ENCODE measurements at regions not wholly inside any gene's neighbourhood (a gene's known extent, or its start where the extent isn't known, plus 50 kb on each side); places are given as distances from the start of the nearest gene placed in this dataset.

DNA sequence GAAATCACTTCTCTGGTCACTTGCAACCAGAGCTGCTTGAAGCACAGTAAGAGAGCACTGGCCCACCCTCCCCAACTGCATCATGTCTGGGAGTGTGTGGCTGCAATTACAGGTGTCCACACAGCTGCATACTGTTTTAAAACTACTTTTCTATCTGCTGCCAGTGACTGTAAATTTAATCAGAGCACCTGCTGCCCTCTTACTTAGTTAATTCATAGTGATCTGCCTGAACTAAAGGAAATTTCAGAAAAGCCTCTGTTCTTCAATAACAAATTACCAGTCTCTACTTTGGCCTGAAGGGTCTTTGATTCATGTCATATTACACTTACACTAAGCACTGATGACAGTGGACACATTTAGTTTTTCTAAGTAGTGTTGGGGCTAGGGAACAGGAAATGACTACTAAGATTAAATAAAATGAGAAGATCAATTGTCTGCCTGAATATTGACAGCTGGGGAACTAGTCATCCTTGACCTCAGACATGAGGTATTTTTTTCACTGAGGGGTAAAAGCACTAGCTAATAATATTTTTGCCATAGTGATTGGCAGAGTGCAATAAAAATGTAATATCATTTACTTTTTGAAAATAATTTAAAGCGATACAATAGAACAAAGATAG lies 788.9 kb upstream of the GRAMD2B start:
- CTCF ChIA-PET = no interaction called here
- no peak overlapping the region for H3K27ac Mint-ChIP-seq
- no peaks in the 10 kb centered on the region for H3K27me3 Mint-ChIP-seq
- H3K4me1 Mint-ChIP-seq = no peaks in the 10 kb centered on the region
- H3K9me3 Mint-ChIP-seq = peaks cover 4% of the 10 kb centered on the region
- DNase-seq = no peak
- no peak overlapping the region for H3K4me3 Mint-ChIP-seq
- no peaks in the 10 kb centered on the region for H3K36me3 Mint-ChIP-seq

DNA sequence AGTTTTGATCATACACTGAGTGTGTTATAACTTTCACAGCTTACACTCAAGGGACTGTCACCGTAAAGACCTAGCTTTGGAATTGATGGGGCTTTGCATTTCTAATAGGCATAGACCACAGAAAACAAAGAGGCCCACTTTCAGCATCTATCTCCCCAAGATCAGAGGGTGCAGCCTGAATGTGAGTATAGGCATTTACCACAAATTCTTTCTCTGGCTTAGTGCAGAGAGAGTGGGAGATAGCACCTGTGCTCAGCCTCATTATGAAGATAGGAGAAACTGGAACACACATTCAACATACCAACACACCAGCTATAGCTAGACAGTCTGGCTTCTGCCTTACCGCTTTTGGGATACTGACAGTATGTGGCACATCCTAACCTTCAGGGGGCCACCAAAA lies 783.4 kb upstream of the GRAMD2B start:
- Mint-ChIP-seq H3K27me3 (no peaks in the 10 kb centered on the region), H3K4me3 (no peak overlapping the region), H3K9me3 (peaks cover 9% of the 10 kb centered on the region), H3K4me1 (no peaks in the 10 kb centered on the region), H3K27ac (no peak overlapping the region), H3K36me3 (no peaks in the 10 kb centered on the region)
- no peak for DNase-seq
- CTCF ChIA-PET = no interaction called here

DNA sequence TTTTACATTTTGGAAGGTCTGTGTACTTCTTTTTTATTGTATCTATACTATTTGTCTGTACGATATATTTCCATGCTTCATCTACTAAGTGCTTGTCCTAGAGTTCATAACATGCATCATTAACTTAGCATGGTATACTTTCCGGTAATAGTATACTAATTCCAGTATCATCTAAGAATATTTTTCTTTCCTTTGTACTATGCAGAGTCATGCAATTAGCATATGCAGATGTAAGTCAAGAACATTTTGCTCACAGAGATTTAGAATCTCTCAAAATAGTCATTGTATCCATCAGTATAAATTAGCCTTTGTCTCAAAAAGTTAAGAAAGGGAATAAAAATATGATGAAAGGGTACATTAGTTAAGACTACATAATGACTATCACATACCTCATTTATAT lies 770.4 kb upstream of the GRAMD2B start:
- Mint-ChIP-seq H3K27ac (no peak overlapping the region), H3K27me3 (no peaks in the 10 kb centered on the region), H3K4me3 (no peak overlapping the region), H3K4me1 (no peaks in the 10 kb centered on the region), H3K9me3 (peaks cover 12% of the 10 kb centered on the region), H3K36me3 (no peaks in the 10 kb centered on the region)
- CTCF ChIA-PET = no interaction called here
- DNase-seq = no peak

DNA sequence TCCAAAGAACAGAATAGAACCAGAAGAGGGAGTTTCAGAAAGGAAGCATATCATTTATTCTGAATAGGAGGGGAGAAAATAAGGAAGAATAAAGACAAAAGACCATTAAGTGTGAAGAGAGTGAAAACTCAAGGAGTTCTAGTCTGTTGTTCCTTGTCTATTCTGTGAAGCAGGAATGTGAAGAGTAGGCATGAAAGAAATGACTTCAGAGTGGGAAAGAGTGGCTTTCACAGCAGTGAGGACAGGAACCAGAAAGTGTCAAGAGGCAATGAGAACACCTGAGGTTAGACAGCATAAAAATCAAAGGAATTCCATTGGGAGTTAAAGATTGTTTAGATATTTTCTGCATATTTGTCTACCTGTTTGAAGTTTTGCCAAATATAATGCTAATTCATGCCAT lies 768.8 kb upstream of the GRAMD2B start:
- Mint-ChIP-seq H3K4me3 (no peak overlapping the region), H3K27ac (no peak overlapping the region), H3K27me3 (no peaks in the 10 kb centered on the region), H3K4me1 (no peaks in the 10 kb centered on the region), H3K9me3 (peaks cover 10% of the 10 kb centered on the region), H3K36me3 (no peaks in the 10 kb centered on the region)
- CTCF ChIA-PET = no interaction called here
- no peak for DNase-seq

DNA sequence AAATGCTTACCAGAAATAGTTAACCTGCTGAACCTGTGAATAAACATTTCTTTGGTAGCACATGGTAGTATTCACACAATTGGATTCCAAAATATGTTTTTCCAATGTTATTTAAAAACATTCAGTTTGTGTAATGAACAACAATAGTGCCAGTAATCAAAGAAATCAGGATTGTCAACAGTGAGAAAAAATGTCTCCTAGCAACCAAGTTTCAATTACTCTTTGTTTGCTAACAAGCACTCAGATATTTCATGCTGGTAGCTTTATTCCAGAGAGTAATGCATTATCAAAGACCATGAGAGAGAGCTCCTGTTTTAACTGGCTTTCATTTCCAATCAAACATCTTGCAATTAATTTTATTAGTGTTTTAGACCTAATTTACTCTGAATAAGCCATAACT lies 768.1 kb upstream of the GRAMD2B start:
- no peaks in the 10 kb centered on the region for H3K27me3 Mint-ChIP-seq
- no peak for DNase-seq
- no peak overlapping the region for H3K27ac Mint-ChIP-seq
- CTCF ChIA-PET = no interaction called here
- H3K36me3 Mint-ChIP-seq = no peaks in the 10 kb centered on the region
- no peaks in the 10 kb centered on the region for H3K4me1 Mint-ChIP-seq
- H3K4me3 Mint-ChIP-seq = no peak overlapping the region
- H3K9me3 Mint-ChIP-seq = peaks cover 8% of the 10 kb centered on the region

DNA sequence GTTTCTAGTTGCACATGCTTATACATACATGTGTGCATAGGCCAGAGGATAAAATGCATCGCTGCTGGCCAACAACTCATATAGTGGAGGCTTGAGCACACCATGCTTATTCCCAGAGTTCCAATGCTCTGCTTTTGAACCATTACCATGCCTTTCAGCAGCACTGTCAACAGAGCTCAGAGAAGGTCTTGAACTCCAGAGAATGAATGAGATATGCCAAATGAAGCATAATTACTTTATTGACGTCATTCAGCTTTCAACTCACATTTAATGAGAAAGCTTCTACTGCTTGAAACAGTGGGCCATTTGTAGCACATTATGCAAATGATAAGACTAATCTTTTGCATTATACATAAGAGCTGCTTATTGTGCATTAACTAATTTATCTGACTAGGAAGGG lies 765.3 kb upstream of the GRAMD2B start:
- Mint-ChIP-seq H3K27ac (no peak overlapping the region), H3K27me3 (no peaks in the 10 kb centered on the region), H3K36me3 (no peaks in the 10 kb centered on the region), H3K4me3 (no peak overlapping the region), H3K4me1 (no peaks in the 10 kb centered on the region), H3K9me3 (peaks cover 5% of the 10 kb centered on the region)
- CTCF ChIA-PET = no interaction called here
- DNase-seq = no peak

DNA sequence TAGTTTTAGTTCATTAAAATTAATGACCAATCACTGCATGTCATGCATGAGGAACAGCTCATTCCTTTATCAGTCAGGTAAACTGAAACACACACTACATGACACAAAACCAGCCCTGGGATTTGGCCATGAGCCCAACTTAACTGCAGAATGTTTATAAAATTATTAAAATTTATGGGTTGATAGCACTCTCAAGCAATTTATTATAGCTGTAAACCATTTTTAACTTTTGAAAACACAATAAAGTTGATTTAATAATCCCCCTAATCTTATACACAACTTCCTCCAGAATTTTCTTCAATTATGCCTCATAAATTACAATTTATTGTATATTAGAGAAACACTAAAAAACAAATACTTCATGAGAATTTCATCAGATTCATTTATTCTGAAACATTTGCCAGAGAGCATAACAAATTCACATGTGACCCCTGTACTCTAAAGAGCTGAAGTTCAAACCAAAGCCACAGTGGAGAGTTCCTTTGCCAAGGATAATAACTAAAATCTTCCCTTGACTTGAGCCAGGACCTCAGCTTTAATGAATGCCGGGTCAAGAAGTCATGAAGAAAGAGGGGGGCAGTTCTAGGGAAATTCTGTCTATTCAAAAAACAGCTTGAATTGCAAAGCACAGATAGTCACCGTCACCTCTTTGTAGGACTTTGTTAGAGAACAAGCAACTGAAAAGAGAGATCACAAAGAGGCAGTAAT lies 763.7 kb upstream of the GRAMD2B start:
- Mint-ChIP-seq H3K27ac (no peak overlapping the region), H3K27me3 (no peaks in the 10 kb centered on the region), H3K9me3 (peaks cover 10% of the 10 kb centered on the region), H3K36me3 (no peaks in the 10 kb centered on the region), H3K4me1 (no peaks in the 10 kb centered on the region), H3K4me3 (no peak overlapping the region)
- DNase-seq = no peak
- CTCF ChIA-PET = no interaction called here

DNA sequence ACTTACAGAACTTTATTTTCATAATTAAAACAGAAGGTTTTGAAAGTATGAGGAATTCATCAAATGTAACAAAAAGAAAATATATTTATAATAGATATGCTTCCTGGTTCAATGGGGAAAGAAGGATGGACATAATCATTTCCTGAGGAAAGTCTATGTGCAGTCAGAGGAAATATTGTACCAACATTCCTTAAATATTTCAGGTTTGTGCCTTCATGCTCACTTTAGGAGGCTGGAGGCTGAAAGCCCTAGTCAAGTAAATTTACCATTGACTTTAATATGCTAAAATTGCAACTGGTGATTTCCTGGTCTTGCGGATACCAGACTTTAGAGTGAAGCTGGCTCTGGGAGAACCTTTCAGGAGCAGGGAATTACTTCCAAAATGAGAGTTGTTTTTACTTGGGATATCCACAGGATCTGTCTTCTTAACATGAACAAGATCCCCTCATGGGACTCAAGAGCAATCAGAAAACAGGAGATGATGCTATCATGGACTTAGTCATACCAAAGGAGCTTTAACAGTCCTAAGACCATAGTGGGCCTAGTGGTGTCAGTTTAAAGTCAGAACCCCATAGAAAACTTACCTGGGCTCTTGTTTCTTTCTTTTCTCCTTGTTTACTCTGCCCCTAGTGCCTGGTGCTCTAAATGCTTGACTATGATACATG lies 762.8 kb upstream of the GRAMD2B start:
- H3K36me3 Mint-ChIP-seq = no peaks in the 10 kb centered on the region
- no peaks in the 10 kb centered on the region for H3K27me3 Mint-ChIP-seq
- no peak for DNase-seq
- no peaks in the 10 kb centered on the region for H3K4me1 Mint-ChIP-seq
- H3K9me3 Mint-ChIP-seq = peaks cover 13% of the 10 kb centered on the region
- no peak overlapping the region for H3K27ac Mint-ChIP-seq
- no peak overlapping the region for H3K4me3 Mint-ChIP-seq
- CTCF ChIA-PET = no interaction called here

DNA sequence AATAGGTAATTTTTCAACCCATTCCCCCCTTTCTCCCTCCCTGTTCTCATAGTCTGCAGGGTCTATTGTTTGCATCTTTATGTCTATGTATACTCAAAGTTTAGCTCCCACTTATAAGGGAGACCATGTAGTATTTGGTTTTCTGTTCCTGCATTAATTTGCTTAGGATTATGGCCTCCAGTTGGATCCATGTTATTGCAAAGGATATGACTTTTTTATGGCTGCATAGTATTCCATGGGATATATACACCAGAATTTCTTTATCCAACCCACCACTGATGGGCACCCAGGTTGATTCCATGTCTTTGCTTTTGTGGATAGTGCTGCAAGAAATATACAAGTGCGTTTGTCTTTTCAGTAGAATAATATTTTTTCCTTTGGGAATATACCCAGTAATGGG lies 761.6 kb upstream of the GRAMD2B start:
- Mint-ChIP-seq H3K9me3 (peaks cover 17% of the 10 kb centered on the region), H3K36me3 (no peaks in the 10 kb centered on the region), H3K4me1 (no peaks in the 10 kb centered on the region), H3K4me3 (no peak overlapping the region), H3K27ac (no peak overlapping the region), H3K27me3 (no peaks in the 10 kb centered on the region)
- DNase-seq = no peak
- CTCF ChIA-PET = no interaction called here

DNA sequence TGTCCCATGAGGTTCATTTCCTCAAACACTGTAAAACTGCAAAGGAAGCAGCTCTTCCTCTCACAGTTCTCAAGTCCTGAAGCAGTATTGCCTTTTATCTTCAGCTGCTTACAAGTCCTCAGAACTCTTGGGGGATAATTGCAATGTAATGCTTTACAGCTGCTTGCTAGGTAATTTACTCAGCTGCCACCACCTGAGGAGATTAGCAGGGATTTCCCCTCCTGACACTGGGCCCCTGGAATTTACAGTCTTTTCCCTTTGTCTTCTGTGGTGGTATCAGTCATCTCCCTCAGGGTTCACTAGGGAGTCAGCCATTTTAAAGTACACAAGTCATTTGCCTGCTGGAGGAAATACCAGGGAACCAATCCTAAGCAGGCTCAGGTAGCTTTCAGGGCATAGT lies 754.3 kb upstream of the GRAMD2B start:
- Mint-ChIP-seq H3K27me3 (no peaks in the 10 kb centered on the region), H3K27ac (no peak overlapping the region), H3K36me3 (no peaks in the 10 kb centered on the region), H3K4me1 (no peaks in the 10 kb centered on the region), H3K9me3 (peaks cover 13% of the 10 kb centered on the region), H3K4me3 (no peak overlapping the region)
- CTCF ChIA-PET = no interaction called here
- no peak for DNase-seq

DNA sequence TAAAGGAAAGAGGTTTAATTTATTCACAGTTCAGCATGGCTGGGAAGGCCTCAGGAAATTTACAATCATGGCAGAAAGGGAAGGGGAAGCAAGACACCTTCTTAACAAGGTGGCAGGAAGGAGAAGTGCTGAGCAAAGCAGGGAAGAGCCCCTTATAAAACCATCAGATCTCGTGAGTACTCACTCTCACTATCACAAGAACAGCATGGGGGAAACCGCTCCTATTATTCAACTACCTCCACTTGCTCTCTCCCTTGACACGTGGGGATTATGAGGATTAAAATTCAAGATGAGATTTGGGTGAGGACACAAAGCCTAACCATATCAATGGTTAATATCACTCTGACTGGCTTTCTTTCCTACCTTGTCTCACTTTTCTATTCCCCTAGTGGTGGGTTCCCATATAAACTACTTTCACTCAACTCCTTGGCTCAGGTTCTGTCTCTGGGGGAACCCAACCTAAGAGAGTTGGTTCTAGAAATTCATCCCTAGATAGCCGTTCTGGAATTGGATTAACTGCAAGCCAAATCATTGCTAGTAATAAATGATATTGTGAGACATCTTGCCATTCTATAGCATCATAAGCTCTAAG lies 749.8 kb upstream of the GRAMD2B start:
- CTCF ChIA-PET = no interaction called here
- H3K27me3 Mint-ChIP-seq = no peaks in the 10 kb centered on the region
- peaks cover 2% of the 10 kb centered on the region for H3K9me3 Mint-ChIP-seq
- no peaks in the 10 kb centered on the region for H3K4me1 Mint-ChIP-seq
- no peak overlapping the region for H3K27ac Mint-ChIP-seq
- H3K36me3 Mint-ChIP-seq = no peaks in the 10 kb centered on the region
- DNase-seq = no peak
- H3K4me3 Mint-ChIP-seq = no peak overlapping the region

DNA sequence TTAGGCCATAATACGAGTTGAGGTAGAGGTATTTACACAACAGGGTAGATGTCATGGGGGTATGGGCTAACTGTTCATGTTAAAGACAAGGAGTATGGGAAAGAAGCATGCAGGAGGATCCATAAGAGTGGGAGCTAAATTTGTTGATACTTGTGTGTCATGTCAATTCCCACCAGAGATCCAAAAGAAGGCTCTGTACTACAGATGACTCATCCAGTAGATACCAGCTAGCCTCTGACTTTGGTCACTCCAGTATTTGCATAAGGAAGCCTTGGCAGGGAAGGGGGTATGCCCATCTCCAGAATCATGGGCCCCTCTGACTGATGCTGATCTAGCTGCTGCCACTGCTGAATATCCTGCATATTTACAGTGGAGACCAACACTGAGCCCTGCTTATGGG lies 743.7 kb upstream of the GRAMD2B start:
- Mint-ChIP-seq H3K27me3 (no peaks in the 10 kb centered on the region), H3K4me1 (no peaks in the 10 kb centered on the region), H3K36me3 (no peaks in the 10 kb centered on the region), H3K4me3 (no peak overlapping the region), H3K9me3 (peaks cover 2% of the 10 kb centered on the region), H3K27ac (no peak overlapping the region)
- no peak for DNase-seq
- CTCF ChIA-PET = no interaction called here

DNA sequence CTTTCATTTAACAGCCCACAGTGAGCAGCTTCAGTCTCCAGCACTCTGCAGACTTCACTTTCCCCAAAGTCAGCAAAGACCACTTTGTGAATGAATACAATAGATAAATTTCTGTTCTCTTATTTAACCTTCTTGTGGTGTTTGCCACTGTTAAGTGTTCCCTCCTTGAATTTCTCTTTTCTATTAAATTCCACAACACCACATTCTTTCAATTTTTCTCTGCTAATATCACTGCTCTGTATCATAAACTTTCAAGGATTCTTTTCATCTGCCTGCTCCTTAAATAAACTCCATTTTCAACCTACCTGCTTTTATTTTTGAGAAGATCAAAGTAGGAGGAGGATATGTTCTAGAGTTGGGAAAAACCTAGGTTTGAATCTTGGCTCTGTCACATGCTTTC lies 739.5 kb upstream of the GRAMD2B start:
- Mint-ChIP-seq H3K4me3 (no peak overlapping the region), H3K27me3 (no peaks in the 10 kb centered on the region), H3K9me3 (no peaks in the 10 kb centered on the region), H3K27ac (no peak overlapping the region), H3K36me3 (no peaks in the 10 kb centered on the region), H3K4me1 (no peaks in the 10 kb centered on the region)
- CTCF ChIA-PET = no interaction called here
- no peak for DNase-seq

DNA sequence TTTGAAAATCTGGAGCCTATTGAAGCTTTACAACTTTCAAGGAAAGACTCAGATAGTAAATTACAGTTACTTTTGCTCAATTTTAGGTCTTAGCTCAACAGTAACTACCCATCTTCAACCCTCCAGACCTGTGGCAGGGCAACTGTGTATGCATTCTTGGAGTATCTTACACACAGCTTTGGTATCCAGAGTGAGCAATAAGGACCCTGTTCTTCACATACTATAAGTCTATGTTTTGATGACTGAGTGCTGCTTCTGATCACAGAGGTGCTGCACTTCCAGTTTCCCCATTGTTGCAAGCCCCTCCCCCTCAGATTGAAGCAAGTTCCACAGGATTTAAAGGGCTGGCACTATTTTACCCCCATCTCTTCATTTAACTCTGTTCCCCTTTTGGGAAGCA lies 737.4 kb upstream of the GRAMD2B start:
- no peak for DNase-seq
- Mint-ChIP-seq H3K4me3 (no peak overlapping the region), H3K36me3 (no peaks in the 10 kb centered on the region), H3K9me3 (no peaks in the 10 kb centered on the region), H3K4me1 (no peaks in the 10 kb centered on the region), H3K27me3 (no peaks in the 10 kb centered on the region), H3K27ac (no peak overlapping the region)
- CTCF ChIA-PET = no interaction called here
